ENCODE measurements at regions not wholly inside any gene's neighbourhood (a gene's known extent, or its start where the extent isn't known, plus 50 kb on each side); places are given as distances from the start of the nearest gene placed in this dataset.
"Not testable (repeated sequence)": the region's sequence is repeated elsewhere in the genome, so short reads cannot be mapped to it uniquely, and the experiment has no call there.

GRCh38 chr7:4319280-4319679 lies 362.8 kb upstream of the FOXK1 start:
- DNase-seq, result no peak

GRCh38 chr7:4325732-4326131 lies 356.4 kb upstream of the FOXK1 start:
- no peak for DNase-seq

DNA sequence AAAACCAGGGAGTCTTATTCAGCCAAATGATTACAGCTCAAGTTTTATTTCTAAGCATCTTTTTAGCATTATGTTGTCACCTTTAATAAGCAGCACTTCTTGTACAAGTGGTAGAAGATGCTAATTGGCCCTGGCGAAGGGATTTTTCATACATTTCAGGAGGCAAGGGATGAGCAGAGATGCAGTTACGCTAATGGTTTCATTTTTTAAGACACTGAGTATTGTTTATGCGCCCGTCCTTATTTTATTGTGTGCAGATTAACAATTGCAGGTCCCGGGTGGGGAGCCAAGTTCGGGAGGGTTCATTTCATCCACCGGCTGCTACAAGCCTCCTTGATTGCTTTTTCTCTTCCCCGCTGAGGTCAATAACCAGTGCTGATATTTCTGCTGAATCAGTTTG lies 350.4 kb upstream of the FOXK1 start:
- no peak for DNase-seq

- DNase-seq, result no peak
Observed at GRCh38 chr7:4338556-4338955, 343.5 kb upstream of the FOXK1 start.

GRCh38 chr7:4343272-4344247 lies 338.5 kb upstream of the FOXK1 start:
- DNase-seq, result no peak

- DNase-seq, result no peak
Observed at GRCh38 chr7:4345004-4345403, 337.1 kb upstream of the FOXK1 start.

DNA sequence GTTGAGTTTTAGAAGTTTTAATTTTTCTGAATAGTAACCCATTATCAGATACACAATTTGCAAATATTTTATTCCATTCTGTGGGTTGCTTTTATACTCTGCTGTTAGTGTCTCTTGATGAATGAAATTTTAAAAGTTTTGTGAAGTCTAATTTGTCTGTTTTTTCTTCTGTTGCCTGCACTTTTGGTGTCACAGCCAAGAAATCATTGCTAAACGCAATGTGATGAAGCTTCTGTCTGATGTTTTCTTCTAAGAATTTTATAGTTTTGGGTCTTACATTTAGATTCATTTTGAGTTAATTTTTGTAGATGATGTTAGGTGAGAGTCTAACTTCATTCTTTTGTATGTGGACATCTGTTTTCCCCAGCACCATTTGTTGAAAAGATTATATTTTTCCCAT lies 330.0 kb upstream of the FOXK1 start:
- no peak for DNase-seq

DNA sequence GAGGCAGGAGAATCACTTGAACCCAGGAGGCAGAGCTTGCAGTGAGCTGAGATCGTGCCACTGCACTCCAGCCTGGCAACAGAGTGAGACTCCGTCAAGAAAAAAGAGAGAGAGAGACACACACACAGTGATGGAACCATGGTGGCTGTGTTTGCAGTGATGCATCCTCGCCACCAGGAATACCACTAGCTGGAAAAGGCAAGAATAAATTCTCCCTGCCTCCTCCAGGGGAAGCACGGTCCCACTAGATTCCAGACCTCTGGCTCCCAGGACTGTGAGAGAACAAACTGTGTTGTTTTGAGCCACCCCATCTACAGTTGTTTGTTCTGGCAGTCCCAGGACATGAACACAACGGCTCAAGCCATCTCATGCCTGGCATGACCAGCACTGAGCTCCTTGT lies 320.3 kb upstream of the FOXK1 start:
- DNase-seq, result no peak

GRCh38 chr7:4383584-4383983 lies 298.5 kb upstream of the FOXK1 start:
- no peak for DNase-seq

- DNase-seq, result no peak
Observed at GRCh38 chr7:4386190-4386589, 295.9 kb upstream of the FOXK1 start.

- not testable (repeated sequence) for DNase-seq
Observed at GRCh38 chr7:4391103-4391502, 291.0 kb upstream of the FOXK1 start.

GRCh38 chr7:4394736-4395135 lies 287.4 kb upstream of the FOXK1 start:
- no peak for DNase-seq

- DNase-seq, result no peak
Observed at GRCh38 chr7:4399121-4399520, 283.0 kb upstream of the FOXK1 start.

DNA sequence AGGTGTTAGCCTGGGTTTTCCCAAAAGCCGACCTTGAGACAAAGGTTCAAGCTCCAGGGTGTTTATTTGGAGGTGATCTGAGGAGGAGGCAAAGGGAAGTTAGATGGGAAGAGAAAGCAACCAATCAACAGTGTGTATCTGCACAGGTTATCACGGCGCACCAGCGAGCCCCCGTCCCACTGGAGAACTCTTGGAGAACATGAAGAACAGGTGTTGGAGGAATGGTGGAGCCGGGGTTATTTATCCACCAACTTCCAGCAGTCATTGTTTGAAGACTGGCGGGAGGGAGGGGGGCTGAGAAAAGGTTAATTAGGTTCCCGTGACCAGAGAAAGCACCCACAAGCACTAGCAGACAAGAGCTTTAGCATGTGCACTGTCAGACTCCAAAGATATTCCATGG lies 282.5 kb upstream of the FOXK1 start:
- no peak for DNase-seq

GRCh38 chr7:4406288-4407058 lies 275.6 kb upstream of the FOXK1 start:
- DNase-seq, result no peak

GRCh38 chr7:4409946-4410345 lies 272.1 kb upstream of the FOXK1 start:
- DNase-seq, result no peak

GRCh38 chr7:4416396-4417056 lies 265.6 kb upstream of the FOXK1 start:
- peak in 8 of 56 donors; percentile 1 to 41 (median 8) for DNase-seq

DNA sequence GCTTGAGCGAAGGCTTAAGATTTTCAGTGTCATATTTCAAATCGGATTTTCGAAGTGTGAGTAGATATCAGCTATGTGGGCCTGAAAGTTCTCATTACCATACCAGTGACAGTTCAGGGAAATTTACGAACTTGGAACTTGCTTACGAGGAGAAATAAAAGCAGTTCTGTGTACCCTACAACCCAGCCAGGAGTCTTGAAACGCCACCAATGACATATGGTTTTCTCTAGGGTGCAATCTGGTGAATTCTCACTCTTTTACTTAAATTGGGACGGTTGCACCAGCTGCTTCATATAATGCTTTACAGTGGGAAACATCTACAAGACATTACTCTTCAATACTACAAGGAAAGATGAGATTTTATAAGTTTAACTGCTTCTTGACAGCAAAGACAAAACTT lies 253.6 kb upstream of the FOXK1 start:
- DNase-seq, result no peak

GRCh38 chr7:4430227-4430626 lies 251.9 kb upstream of the FOXK1 start:
- DNase-seq, result no peak

DNA sequence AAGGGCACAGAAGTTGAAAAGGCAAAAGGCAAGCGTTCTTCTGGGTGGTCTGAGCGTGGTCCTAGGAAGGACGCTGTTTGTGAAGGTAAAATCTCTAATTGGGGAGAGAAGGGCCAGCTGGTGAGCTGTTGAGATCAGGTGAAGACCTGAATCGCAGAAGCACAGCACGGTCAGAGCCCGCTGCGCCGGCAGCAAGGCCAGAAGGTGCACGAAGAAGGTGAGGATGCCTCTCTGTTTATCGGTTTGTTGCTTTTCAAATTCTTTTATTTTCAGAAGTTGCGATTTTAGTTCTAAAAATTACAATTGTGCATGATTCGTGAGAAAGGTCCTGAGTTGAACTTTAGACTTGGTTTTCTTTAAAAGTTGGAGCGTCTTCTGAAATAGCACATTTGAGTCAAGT lies 247.8 kb upstream of the FOXK1 start:
- no peak for DNase-seq

DNA sequence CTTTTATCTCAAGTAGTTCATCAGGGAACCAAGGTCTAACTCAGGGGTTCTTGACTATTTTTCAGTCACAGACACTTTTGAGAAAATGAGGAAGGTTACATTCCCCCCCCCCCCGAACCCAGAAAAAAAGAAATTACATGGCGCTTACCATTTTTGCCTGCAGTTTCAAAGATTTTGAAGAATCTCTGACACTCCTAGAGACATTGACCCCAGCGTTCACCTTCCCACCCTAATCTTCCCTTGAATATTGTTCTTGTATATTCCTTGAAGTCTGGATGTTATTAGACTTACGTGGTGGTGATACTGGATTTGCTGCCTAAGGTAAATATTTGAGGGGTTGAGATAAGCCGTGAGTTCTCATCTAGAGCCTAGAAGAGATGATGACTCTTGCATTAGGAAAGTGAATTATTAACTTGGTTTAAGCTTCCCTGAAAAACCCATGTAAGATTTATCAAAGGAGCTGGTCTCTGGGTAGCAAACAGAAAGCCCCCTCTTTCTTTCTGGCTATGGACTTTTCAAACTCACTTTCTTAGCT lies 245.7 kb upstream of the FOXK1 start:
- DNase-seq, result no peak

DNA sequence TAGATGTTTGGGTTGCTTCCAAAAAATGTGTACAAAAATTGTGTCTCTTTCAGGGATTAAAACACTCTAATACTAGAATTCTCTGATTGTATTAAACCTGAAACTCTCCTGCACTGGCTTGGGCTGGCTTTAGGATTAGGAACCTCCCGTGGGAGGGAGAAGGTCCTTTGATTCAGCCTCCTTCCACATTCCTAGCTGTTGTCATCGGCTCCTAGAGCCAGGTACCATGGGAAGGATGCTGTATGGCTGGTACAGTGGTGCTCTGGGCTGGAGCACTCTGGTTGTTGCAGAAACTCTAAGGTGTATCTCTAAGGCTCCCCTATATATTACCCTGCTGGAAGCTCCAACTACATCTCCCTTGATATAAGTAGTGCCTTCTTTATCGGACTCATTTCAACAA lies 245.2 kb upstream of the FOXK1 start:
- no peak for DNase-seq

Data from amygdala (tissue), 56 donors.